Gastroesophageal sphincter (tissue), 3 donors: ENCODE measurements at regions not wholly inside any gene's neighbourhood (a gene's known extent, or its start where the extent isn't known, plus 50 kb on each side); places are given as distances from the start of the nearest gene placed in this dataset.

ENCODE experiments used
- CTCF ChIP-seq, 4 experiments: fragments of 200-600 bp in 2 of 4; fragments of 450-650 bp in 2 of 4; sonication (generic) in 1 of 4; IDR thresholded peaks; one replicate each; pipeline ENCODE4 v1.5.1; 2017 to 2019; ENCODE audit warnings: antibody characterized with exemption in 4 of 4, mild to moderate bottlenecking in 2 of 4, moderate library complexity in 2 of 4
- POLR2A ChIP-seq, 2 donors: fragments of 450-650 bp; IDR thresholded peaks; one replicate each; pipeline ENCODE4 v1.6.1; 2017; ENCODE audit warnings: antibody characterized with exemption in 2 of 2, mild to moderate bottlenecking in 2 of 2, moderate library complexity in 1 of 2

GRCh38 chr7:118606602-118607001, 382.1 kb downstream of the ANKRD7 start:
- TF ChIP-seq CTCF (IDR thresholded peaks at IDR 0.05) (no peak), POLR2A (IDR thresholded peaks at IDR 0.05) (no peak)
